ENCODE measurements at regions not wholly inside any gene's neighbourhood (a gene's known extent, or its start where the extent isn't known, plus 50 kb on each side); places are given as distances from the start of the nearest gene placed in this dataset.

DNA sequence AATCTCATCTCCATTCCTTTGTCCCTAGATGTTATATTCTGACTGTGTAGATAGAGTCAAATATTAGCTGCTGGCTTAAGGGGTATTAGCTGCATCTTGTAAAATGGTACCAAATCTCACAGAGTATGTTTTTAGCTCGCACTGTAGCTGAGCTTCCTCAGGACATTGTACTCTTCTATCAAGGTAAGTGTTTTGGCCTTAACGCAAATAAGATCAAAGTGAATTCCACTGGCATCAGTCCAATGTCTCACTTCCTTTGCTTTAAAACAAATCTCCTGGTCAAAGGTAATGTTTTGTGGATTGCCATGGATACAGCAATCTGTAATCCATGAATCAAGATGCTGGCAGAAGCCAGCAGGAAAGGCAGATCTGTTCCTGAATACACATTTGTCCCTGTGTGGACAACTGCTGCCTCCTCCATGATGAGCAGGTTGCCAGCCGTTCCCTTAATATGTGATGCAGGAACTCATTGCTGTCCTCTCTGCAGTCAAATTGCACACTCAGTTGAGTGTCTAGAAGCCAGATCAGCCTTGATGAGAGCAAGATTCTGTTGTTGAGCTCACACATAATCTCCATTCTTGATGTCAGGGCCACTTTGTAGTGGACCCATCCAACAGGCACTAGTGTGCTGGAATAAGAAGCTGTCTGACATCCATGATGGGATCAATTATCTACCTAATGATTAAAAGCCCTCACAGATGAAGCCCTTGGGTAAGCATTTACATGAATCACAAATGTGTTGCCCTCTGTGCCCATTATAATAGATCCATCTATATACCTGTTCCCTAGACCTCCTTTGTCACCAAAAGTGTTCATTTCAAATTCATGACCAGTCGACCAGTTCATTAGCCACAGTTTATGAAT lies 96.6 kb upstream of the AGTR1 start:
- dilution Hi-C loops (cut with MboI; ENCODE audit: extremely low pct_ligation_motif_present, low sequenced_read_pairs), result no loop called here

DNA sequence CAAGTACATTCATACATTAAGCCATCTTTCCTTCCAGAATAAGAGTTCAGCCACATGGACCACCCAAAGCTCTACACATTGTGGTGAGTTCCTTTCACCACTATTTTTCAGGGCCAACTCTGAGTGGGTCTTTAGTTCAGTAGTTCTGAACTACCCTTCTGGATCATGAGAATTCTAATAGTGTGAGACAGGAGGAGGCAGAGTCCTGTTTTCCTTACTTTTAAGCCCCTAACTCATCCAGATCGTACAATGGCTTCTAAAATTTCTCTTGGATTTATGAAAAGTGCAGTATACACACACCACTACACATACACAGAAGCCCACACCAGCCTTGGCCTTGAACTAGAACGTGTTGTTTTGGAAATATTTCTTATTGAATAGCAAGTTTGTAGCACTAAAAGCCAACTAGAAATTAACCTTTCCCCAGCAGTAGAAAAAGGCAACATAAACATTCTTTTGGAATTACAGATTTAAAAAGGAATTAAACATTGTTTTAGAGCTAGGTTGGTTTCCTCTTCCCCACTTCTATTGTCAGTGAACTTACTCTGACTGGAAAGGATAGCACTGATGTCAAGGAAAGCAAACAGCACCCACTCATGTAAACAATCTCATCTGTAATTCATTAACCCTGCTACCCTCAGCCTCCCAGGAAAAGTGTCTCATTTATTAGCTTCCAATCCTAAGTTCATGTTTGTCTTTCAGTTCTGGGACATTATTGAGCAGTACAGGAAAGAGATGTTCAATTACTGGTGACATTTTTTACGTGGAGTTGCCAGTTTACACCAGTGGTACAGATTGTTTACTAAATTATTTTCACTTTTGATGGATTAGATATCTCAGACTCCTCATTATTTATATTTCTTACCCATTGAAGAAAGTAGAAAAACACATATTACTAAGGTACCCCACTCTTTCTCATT lies 95.7 kb upstream of the AGTR1 start:
- Histone ChIP-seq H3K9me1 (ENCODE audit: control insufficient read depth, extremely low read depth, insufficient read depth, low read length) (no peaks in the 10 kb centered on the region), H3K4me2 (ENCODE audit: control insufficient read depth, extremely low read depth, insufficient read depth, low read depth, low read length) (no peak overlapping the region), H3K36me3 (ENCODE audit: control insufficient read depth in 2 of 2, extremely low read depth in 1 of 2, insufficient read depth in 2 of 2, low read length in 2 of 2) (no peaks in the 10 kb centered on the region), H2AFZ (ENCODE audit: control insufficient read depth, low read length) (no peak overlapping the region), H3K79me2 (ENCODE audit: control insufficient read depth, insufficient read depth, low read length) (no peaks in the 10 kb centered on the region), H3K4me1 (ENCODE audit: control insufficient read depth, extremely low read depth, insufficient read depth, low read length) (no peaks in the 10 kb centered on the region), H3K9me3 (ENCODE audit: control insufficient read depth, low read depth, low read length) (no peaks in the 10 kb centered on the region), H3K27me3 (ENCODE audit: control insufficient read depth, extremely low read depth, insufficient read depth, low read length) (no peaks in the 10 kb centered on the region), H3K9ac (ENCODE audit: control insufficient read depth, extremely low read depth, insufficient read depth, low read length) (no peak overlapping the region), H4K20me1 (ENCODE audit: control insufficient read depth, extremely low read depth, insufficient read depth, low read length) (no peaks in the 10 kb centered on the region), H3K4me3 (ENCODE audit: control insufficient read depth in 2 of 3, extremely low read depth in 1 of 3, insufficient read depth in 2 of 3, low read depth in 1 of 3, low read length in 3 of 3) (no peak overlapping the region), H3K27ac (ENCODE audit: control insufficient read depth, insufficient read depth, low read length) (no peak overlapping the region)
- TF ChIP-seq, protein P1, sequence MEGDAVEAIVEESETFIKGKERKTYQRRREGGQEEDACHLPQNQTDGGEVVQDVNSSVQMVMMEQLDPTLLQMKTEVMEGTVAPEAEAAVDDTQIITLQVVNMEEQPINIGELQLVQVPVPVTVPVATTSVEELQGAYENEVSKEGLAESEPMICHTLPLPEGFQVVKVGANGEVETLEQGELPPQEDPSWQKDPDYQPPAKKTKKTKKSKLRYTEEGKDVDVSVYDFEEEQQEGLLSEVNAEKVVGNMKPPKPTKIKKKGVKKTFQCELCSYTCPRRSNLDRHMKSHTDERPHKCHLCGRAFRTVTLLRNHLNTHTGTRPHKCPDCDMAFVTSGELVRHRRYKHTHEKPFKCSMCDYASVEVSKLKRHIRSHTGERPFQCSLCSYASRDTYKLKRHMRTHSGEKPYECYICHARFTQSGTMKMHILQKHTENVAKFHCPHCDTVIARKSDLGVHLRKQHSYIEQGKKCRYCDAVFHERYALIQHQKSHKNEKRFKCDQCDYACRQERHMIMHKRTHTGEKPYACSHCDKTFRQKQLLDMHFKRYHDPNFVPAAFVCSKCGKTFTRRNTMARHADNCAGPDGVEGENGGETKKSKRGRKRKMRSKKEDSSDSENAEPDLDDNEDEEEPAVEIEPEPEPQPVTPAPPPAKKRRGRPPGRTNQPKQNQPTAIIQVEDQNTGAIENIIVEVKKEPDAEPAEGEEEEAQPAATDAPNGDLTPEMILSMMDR (optimal IDR thresholded peaks at IDR 0.05 in 1 of 3, IDR thresholded peaks at IDR 0.05 in 1 of 3, conservative IDR thresholded peaks at IDR 0.05 in 1 of 3; ENCODE audit: extremely low read depth in 1 of 3, insufficient read depth in 2 of 3, low read length in 3 of 3), result no peak
- TF ChIP-seq EZH2 (IDR thresholded peaks at IDR 0.05; ENCODE audit: low read length), result no peak
- FAIRE-seq (no peak), DNase-seq (ENCODE audit: low read depth, low spot score) (no peak)
- dilution Hi-C loops (cut with MboI; ENCODE audit: extremely low pct_ligation_motif_present, low sequenced_read_pairs), result no loop called here

More for the DNA sequence above, 96.6 kb upstream of the AGTR1 start:
- TF ChIP-seq EZH2 (IDR thresholded peaks at IDR 0.05; ENCODE audit: low read length), result no peak
- TF ChIP-seq, protein P1 (optimal IDR thresholded peaks at IDR 0.05 in 1 of 3, IDR thresholded peaks at IDR 0.05 in 1 of 3, conservative IDR thresholded peaks at IDR 0.05 in 1 of 3; ENCODE audit: extremely low read depth in 1 of 3, insufficient read depth in 2 of 3, low read length in 3 of 3), result no peak
- no peak overlapping the region for H3K4me3 ChIP-seq (ENCODE audit: control insufficient read depth in 2 of 3, extremely low read depth in 1 of 3, insufficient read depth in 2 of 3, low read depth in 1 of 3, low read length in 3 of 3)
- DNase-seq (ENCODE audit: low read depth, low spot score) (no peak), FAIRE-seq (no peak)
- H3K9ac ChIP-seq (ENCODE audit: control insufficient read depth, extremely low read depth, insufficient read depth, low read length), result no peak overlapping the region
- no peaks in the 10 kb centered on the region for H3K9me3 ChIP-seq (ENCODE audit: control insufficient read depth, low read depth, low read length)
- H3K79me2 ChIP-seq (ENCODE audit: control insufficient read depth, insufficient read depth, low read length), result no peaks in the 10 kb centered on the region
- no peaks in the 10 kb centered on the region for H4K20me1 ChIP-seq (ENCODE audit: control insufficient read depth, extremely low read depth, insufficient read depth, low read length)
- H3K4me1 ChIP-seq (ENCODE audit: control insufficient read depth, extremely low read depth, insufficient read depth, low read length), result no peaks in the 10 kb centered on the region
- H3K4me2 ChIP-seq (ENCODE audit: control insufficient read depth, extremely low read depth, insufficient read depth, low read depth, low read length), result no peak overlapping the region
- H3K27ac ChIP-seq (ENCODE audit: control insufficient read depth, insufficient read depth, low read length), result no peak overlapping the region
- no peak overlapping the region for H2AFZ ChIP-seq (ENCODE audit: control insufficient read depth, low read length)
- H3K36me3 ChIP-seq (ENCODE audit: control insufficient read depth in 2 of 2, extremely low read depth in 1 of 2, insufficient read depth in 2 of 2, low read length in 2 of 2), result no peaks in the 10 kb centered on the region
- H3K27me3 ChIP-seq (ENCODE audit: control insufficient read depth, extremely low read depth, insufficient read depth, low read length), result no peaks in the 10 kb centered on the region
- no peaks in the 10 kb centered on the region for H3K9me1 ChIP-seq (ENCODE audit: control insufficient read depth, extremely low read depth, insufficient read depth, low read length)

Measured in keratinocyte (primary cell).